Activated T-cell treated with anti-CD3 and anti-CD28 coated beads, Interleukin-2, amount 50 U/mL, for 72 hours (primary cell): ENCODE measurements at regions not wholly inside any gene's neighbourhood (a gene's known extent, or its start where the extent isn't known, plus 50 kb on each side); places are given as distances from the start of the nearest gene placed in this dataset.
"Not testable (repeated sequence)": the region's sequence is repeated elsewhere in the genome, so short reads cannot be mapped to it uniquely, and the experiment has no call there.

Experiments
- ATAC-seq, 2 donors: fragments of 150-1000 bp; cut with Tn5 transposase; replicated peaks in 1 of 2; 2 replicates each; pipeline ENCODE4 v1.10.0; 2021; ENCODE audit warnings: moderate library complexity in 2 of 2, mild to moderate bottlenecking in 1 of 2
- DNase-seq, 2 donors: peaks; one replicate each; pipeline ENCODE4 v3.0.0; 2021 to 2022; ENCODE audit warnings: mixed read lengths in 1 of 2
- H3K27ac Mint-ChIP-seq: one replicate; pipeline ENCODE4 v1.8.0; 2022; ENCODE audit warnings: mild to moderate bottlenecking, moderate library complexity, mixed read lengths
- H3K27me3 Mint-ChIP-seq: one replicate; pipeline ENCODE4 v1.8.0; 2022; ENCODE audit warnings: low read depth, mixed read lengths
- H3K36me3 Mint-ChIP-seq, 2 donors: one replicate each; pipeline ENCODE4 v1.8.0; 2022; ENCODE audit warnings: mixed read lengths in 2 of 2, mild to moderate bottlenecking in 1 of 2; ENCODE audit not compliant: insufficient read depth in 2 of 2
- H3K4me1 Mint-ChIP-seq: one replicate; pipeline ENCODE4 v1.8.0; 2022; ENCODE audit warnings: low read depth, mixed read lengths
- H3K4me3 Mint-ChIP-seq, 2 donors: one replicate each; pipeline ENCODE4 v1.8.0; 2022; ENCODE audit warnings: mild to moderate bottlenecking in 2 of 2, mixed read lengths in 2 of 2, moderate library complexity in 2 of 2
- H3K9me3 Mint-ChIP-seq, 2 donors: one replicate each; pipeline ENCODE4 v1.8.0; 2022; ENCODE audit warnings: mixed read lengths in 2 of 2

GRCh38 chr10:108363576-108363975 lies 1199.1 kb upstream of the SORCS1 start:
- Mint-ChIP-seq H3K27ac (no peak overlapping the region), H3K4me1 (no peaks in the 10 kb centered on the region), H3K36me3 (no peaks in the 10 kb centered on the region), H3K4me3 (no peak overlapping the region), H3K9me3 (peaks cover 2 to 4% of the 10 kb centered on the region in 2 donors), H3K27me3 (no peaks in the 10 kb centered on the region)
- no peak for ATAC-seq
- no peak for DNase-seq

DNA sequence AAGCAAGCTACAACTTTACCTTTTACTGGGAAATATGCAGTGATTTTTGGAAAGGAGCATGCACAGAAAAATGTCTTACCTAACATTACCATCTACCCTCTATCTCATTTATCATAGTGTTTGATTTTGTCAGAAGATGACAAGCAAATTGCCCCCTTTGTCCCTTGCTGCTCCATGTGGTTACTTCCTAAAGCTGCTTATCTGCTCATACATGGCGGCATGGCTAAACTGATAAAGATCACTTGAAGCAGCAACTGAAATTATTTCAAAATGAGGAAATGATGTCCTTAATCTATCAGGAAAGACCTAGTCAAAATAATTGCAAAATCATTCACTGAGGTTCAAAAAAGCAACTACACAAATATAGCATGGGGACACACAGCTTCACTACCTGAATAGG lies 1198.5 kb upstream of the SORCS1 start:
- no peaks in the 10 kb centered on the region for H3K4me1 Mint-ChIP-seq
- H3K9me3 Mint-ChIP-seq = peaks cover 2 to 4% of the 10 kb centered on the region in 2 donors
- ATAC-seq (no peak), DNase-seq (no peak)
- H3K27ac Mint-ChIP-seq = no peak overlapping the region
- H3K36me3 Mint-ChIP-seq = no peaks in the 10 kb centered on the region
- H3K4me3 Mint-ChIP-seq = no peak overlapping the region
- H3K27me3 Mint-ChIP-seq = no peaks in the 10 kb centered on the region

DNA sequence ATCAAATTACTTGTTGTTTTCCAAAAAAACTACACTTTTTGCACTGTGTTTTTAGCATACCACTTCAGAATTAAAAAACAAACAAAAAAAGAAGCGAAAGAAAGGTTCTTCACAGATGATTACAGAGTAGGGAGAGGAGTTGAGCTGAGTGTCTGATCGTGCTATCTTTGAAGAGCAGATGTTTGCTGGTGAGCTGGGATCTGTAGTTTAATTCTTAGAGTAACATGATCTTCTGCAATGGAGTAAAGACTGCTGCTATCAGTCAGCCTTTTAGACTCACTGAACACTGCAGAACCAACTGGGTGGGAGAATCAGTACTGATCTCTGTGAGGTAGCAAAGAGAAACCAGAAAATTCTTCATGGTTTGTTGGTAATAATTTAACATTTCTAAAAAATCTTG lies 1197.8 kb upstream of the SORCS1 start:
- H3K27ac Mint-ChIP-seq = no peak overlapping the region
- H3K27me3 Mint-ChIP-seq = no peaks in the 10 kb centered on the region
- ATAC-seq (no peak), DNase-seq (no peak)
- H3K4me3 Mint-ChIP-seq = no peak overlapping the region
- H3K36me3 Mint-ChIP-seq = no peaks in the 10 kb centered on the region
- H3K9me3 Mint-ChIP-seq = peaks cover 2 to 4% of the 10 kb centered on the region in 2 donors
- H3K4me1 Mint-ChIP-seq = no peaks in the 10 kb centered on the region

DNA sequence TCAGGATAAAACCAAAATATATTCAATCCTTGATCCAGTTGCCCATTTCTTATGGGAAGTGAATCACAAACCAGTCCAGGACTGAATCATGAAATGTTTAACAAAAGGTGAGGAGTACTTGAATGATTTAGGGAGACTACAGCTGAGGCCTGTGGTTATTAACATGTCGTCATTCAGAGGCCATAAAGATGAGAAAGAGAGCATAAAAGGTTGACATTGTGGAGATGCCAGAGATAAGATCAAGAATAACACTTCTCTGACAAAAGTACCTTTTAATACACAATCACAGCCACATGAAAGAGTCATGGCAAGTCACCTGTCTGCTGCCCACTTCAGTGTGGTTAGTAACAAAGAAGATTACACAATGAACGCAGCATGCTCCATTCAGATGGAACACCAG lies 1195.7 kb upstream of the SORCS1 start:
- DNase-seq = no peak
- no peaks in the 10 kb centered on the region for H3K27me3 Mint-ChIP-seq
- no peaks in the 10 kb centered on the region for H3K36me3 Mint-ChIP-seq
- no peak overlapping the region for H3K4me3 Mint-ChIP-seq
- H3K9me3 Mint-ChIP-seq = peaks cover 6 to 8% of the 10 kb centered on the region in 2 donors
- no peaks in the 10 kb centered on the region for H3K4me1 Mint-ChIP-seq
- peak in 1 of 2 donors; percentile 21 for ATAC-seq
- H3K27ac Mint-ChIP-seq = no peak overlapping the region

DNA sequence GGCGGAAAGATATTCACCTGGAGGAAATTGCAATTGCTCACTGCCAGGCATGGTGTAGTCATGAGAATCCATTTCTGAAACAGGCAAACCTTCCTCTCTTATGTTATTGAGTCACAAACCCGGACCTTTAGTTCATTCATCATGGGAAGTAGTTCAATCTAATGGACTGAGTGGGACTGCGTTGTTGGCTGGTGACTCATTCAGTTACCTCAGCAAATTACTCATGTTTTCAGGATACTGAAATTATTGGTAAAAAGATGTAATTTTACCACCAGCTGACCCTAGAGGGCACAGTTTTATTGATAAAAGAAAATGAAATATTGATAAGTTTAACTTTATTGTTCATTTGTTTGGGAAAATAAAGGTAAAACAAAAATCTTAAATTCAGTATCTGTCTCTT lies 1194.4 kb upstream of the SORCS1 start:
- H3K9me3 Mint-ChIP-seq = peaks cover 6 to 8% of the 10 kb centered on the region in 2 donors
- H3K36me3 Mint-ChIP-seq = no peaks in the 10 kb centered on the region
- no peaks in the 10 kb centered on the region for H3K27me3 Mint-ChIP-seq
- DNase-seq = peak in 1 of 2 donors; percentile 0
- no peak overlapping the region for H3K27ac Mint-ChIP-seq
- no peak overlapping the region for H3K4me3 Mint-ChIP-seq
- no peaks in the 10 kb centered on the region for H3K4me1 Mint-ChIP-seq
- peak; percentile 58 to 67 for ATAC-seq

- Mint-ChIP-seq H3K27me3 (no peaks in the 10 kb centered on the region), H3K4me3 (no peak overlapping the region), H3K4me1 (no peaks in the 10 kb centered on the region), H3K9me3 (peaks cover 4 to 6% of the 10 kb centered on the region in 2 donors), H3K36me3 (peaks cover 0 to 2% of the 10 kb centered on the region in 2 donors), H3K27ac (no peak overlapping the region)
- ATAC-seq = no peak
- DNase-seq = no peak
Observed at GRCh38 chr10:108352771-108353170, 1188.3 kb upstream of the SORCS1 start.

GRCh38 chr10:108348215-108348614 lies 1183.7 kb upstream of the SORCS1 start:
- H3K4me3 Mint-ChIP-seq = no peak overlapping the region
- H3K9me3 Mint-ChIP-seq = peaks cover 6 to 11% of the 10 kb centered on the region in 2 donors
- H3K4me1 Mint-ChIP-seq = no peaks in the 10 kb centered on the region
- no peak for DNase-seq
- H3K27me3 Mint-ChIP-seq = no peaks in the 10 kb centered on the region
- ATAC-seq = no peak
- H3K36me3 Mint-ChIP-seq = peaks cover 0 to 2% of the 10 kb centered on the region in 2 donors
- H3K27ac Mint-ChIP-seq = no peak overlapping the region

- H3K9me3 Mint-ChIP-seq = peaks cover 8 to 13% of the 10 kb centered on the region in 2 donors
- DNase-seq (no peak), ATAC-seq (no peak)
- no peaks in the 10 kb centered on the region for H3K27me3 Mint-ChIP-seq
- H3K27ac Mint-ChIP-seq = no peak overlapping the region
- no peak overlapping the region for H3K4me3 Mint-ChIP-seq
- H3K36me3 Mint-ChIP-seq = peaks cover 0 to 2% of the 10 kb centered on the region in 2 donors
- no peaks in the 10 kb centered on the region for H3K4me1 Mint-ChIP-seq
Observed at GRCh38 chr10:108346066-108346465, 1181.6 kb upstream of the SORCS1 start.

DNA sequence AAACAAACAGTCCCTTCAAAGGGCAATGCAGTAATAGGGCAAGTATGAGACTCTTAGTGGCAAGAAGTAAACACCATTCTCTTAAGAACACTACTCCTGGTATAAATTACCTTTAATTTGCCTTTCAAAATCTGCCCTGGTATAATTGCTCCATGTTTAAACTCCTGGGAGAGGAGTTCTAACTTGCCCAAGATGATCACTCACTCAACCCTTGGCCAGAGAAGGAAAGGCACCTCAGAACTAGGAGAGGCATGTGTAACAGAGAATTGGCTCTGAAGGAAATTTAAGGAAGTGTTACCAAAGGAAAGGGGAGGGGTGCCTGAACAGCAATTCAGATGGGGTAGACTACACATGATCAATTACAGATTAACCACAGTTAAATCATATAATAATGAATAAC lies 1173.6 kb upstream of the SORCS1 start:
- DNase-seq (no peak), ATAC-seq (no peak)
- no peaks in the 10 kb centered on the region for H3K4me1 Mint-ChIP-seq
- peaks cover 5 to 13% of the 10 kb centered on the region in 2 donors for H3K9me3 Mint-ChIP-seq
- no peak overlapping the region for H3K27ac Mint-ChIP-seq
- no peak overlapping the region for H3K4me3 Mint-ChIP-seq
- no peaks in the 10 kb centered on the region for H3K36me3 Mint-ChIP-seq
- H3K27me3 Mint-ChIP-seq = no peaks in the 10 kb centered on the region

DNA sequence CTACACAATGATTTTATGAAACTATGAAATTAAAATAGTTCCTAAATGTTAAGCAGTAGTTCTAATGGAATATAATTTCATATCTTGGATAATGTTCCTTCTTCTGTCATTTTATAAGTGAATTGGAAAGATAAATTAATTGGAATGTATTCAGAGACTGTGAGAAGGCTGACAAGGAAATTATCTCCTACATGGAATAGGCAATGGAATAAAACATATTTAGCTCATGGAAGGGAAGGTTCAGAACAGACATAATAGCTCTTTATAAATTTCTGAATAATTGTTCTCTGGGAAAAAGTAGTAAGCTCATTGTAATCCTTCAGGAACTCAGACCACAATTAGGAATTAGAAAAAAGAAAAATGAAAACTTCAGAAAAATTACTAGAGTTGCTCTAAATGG lies 1172.3 kb upstream of the SORCS1 start:
- Mint-ChIP-seq H3K4me3 (no peak overlapping the region), H3K36me3 (no peaks in the 10 kb centered on the region), H3K27me3 (no peaks in the 10 kb centered on the region), H3K4me1 (no peaks in the 10 kb centered on the region), H3K9me3 (peaks cover 5 to 13% of the 10 kb centered on the region in 2 donors), H3K27ac (no peak overlapping the region)
- no peak for ATAC-seq
- no peak for DNase-seq

GRCh38 chr10:108327706-108328105 lies 1163.2 kb upstream of the SORCS1 start:
- no peak for DNase-seq
- no peak overlapping the region for H3K27ac Mint-ChIP-seq

DNA sequence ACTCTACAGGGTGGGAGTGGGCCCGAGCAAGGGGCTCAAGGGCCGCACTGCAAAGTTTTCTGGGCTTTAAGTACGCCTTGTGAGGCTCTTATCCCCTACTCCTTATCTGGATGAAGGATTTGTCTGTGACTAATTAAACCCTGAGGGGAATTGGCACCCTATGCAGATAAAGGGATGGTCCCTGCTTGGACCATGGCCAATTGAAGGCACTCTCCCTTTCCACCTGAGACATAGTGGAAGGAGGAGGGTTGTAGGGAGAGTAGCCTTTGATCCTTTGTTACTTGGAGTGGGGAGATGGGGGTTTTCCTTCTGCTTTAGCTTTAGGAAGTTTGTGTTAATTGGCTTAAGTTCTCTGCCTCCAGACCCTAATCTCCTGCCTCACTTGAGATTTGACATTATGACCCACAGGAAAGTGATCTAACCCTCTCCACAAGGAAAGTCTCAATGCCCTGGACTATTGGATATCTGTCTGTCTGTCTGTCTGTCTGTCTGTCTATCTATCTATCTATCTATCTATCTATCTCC lies 1158.8 kb upstream of the SORCS1 start:
- ATAC-seq (no peak), DNase-seq (no peak)
- Mint-ChIP-seq H3K4me1 (no peaks in the 10 kb centered on the region), H3K9me3 (peaks cover 6 to 7% of the 10 kb centered on the region in 2 donors), H3K36me3 (no peaks in the 10 kb centered on the region), H3K27ac (no peak overlapping the region), H3K27me3 (no peaks in the 10 kb centered on the region), H3K4me3 (no peak overlapping the region)

More at GRCh38 chr10:108327706-108328105, 1163.2 kb upstream of the SORCS1 start:
- Mint-ChIP-seq H3K4me1 (no peaks in the 10 kb centered on the region), H3K4me3 (no peak overlapping the region), H3K27me3 (no peaks in the 10 kb centered on the region), H3K36me3 (no peaks in the 10 kb centered on the region), H3K9me3 (peaks cover 6 to 7% of the 10 kb centered on the region in 2 donors)
- ATAC-seq = no peak

GRCh38 chr10:108319434-108320222 lies 1155.1 kb upstream of the SORCS1 start:
- H3K27me3 Mint-ChIP-seq = no peaks in the 10 kb centered on the region
- ATAC-seq = no peak
- H3K36me3 Mint-ChIP-seq = no peaks in the 10 kb centered on the region
- no peak overlapping the region for H3K27ac Mint-ChIP-seq
- no peaks in the 10 kb centered on the region for H3K4me1 Mint-ChIP-seq
- no peak for DNase-seq
- no peak overlapping the region for H3K4me3 Mint-ChIP-seq
- H3K9me3 Mint-ChIP-seq = peaks cover 4 to 6% of the 10 kb centered on the region in 2 donors

GRCh38 chr10:108315636-108316035 lies 1151.1 kb upstream of the SORCS1 start:
- H3K36me3 Mint-ChIP-seq, H3K27ac Mint-ChIP-seq, H3K9me3 Mint-ChIP-seq, H3K27me3 Mint-ChIP-seq, H3K4me1 Mint-ChIP-seq, H3K4me3 Mint-ChIP-seq, DNase-seq, ATAC-seq: not testable (repeated sequence)
